A673 (cell line): ENCODE measurements at regions not wholly inside any gene's neighbourhood (a gene's known extent, or its start where the extent isn't known, plus 50 kb on each side); places are given as distances from the start of the nearest gene placed in this dataset.

Experiments used
- BruUV-seq: library from RNA; stranded (reverse); fragments of 400-500 nt; replicated peaks from 2 replicates; lab custom pipeline; 2021; lab: Mats Ljungman, UMichigan
- CTCF ChIA-PET: fragments of 300-600 bp; sonication (Branson Sonifier 250); formaldehyde crosslinking; loops from one replicate; lab custom pipeline; 2022; ENCODE audit warnings: antibody characterized with exemption; lab: Charles Lee
- POLR2A ChIA-PET: fragments of 300-600 bp; sonication (Branson Sonifier 250); formaldehyde crosslinking; loops from one replicate; lab custom pipeline; 2022; ENCODE audit warnings: antibody characterized with exemption; ENCODE audit not compliant: low non-redundant PET; lab: Charles Lee
- DNase-seq: peaks from one replicate; pipeline ENCODE4 v3.0.0-alpha.2; 2015; ENCODE audit warnings: low spot score
- H3K27ac ChIP-seq: fragments of 200-600 bp; sonication (generic); 2 replicates; pipeline ENCODE4 v1.5.1; 2016; ENCODE audit warnings: mixed run types, low read depth, mild to moderate bottlenecking, mixed read lengths, antibody characterized with exemption, low read length; ENCODE audit not compliant: poor library complexity, severe bottlenecking
- H3K27me3 ChIP-seq: fragments of 200-600 bp; sonication (generic); replicated peaks from 2 replicates; pipeline ENCODE4 v1.6.1; 2017; ENCODE audit warnings: mixed run types, low read depth, mild to moderate bottlenecking, mixed read lengths, antibody characterized with exemption, low read length; ENCODE audit not compliant: insufficient read depth, poor library complexity
- H3K36me3 ChIP-seq: fragments of 200-600 bp; sonication (generic); 2 replicates; pipeline ENCODE4 v1.6.1; 2016; ENCODE audit warnings: mixed run types, mild to moderate bottlenecking, mixed read lengths, antibody characterized with exemption, low read length; ENCODE audit not compliant: insufficient read depth, poor library complexity, severe bottlenecking
- H3K4me1 ChIP-seq: fragments of 200-600 bp; sonication (generic); 2 replicates; pipeline ENCODE4 v1.6.1; 2017; ENCODE audit warnings: mixed run types, mild to moderate bottlenecking, mixed read lengths, antibody characterized with exemption, low read length; ENCODE audit not compliant: insufficient read depth, poor library complexity, severe bottlenecking
- H3K4me3 ChIP-seq: fragments of 200-600 bp; sonication (generic); 2 replicates; pipeline ENCODE4 v1.5.1; 2016; ENCODE audit warnings: low read depth, mixed run types, mild to moderate bottlenecking, mixed read lengths, low read length; ENCODE audit not compliant: poor library complexity, severe bottlenecking
- H3K9me3 ChIP-seq: fragments of 200-600 bp; sonication (generic); 2 replicates; pipeline ENCODE4 v1.6.1; 2016; ENCODE audit warnings: mixed run types, low read depth, mild to moderate bottlenecking, mixed read lengths, antibody characterized with exemption, low read length; ENCODE audit not compliant: poor library complexity, severe bottlenecking
- EZH2 ChIP-seq: fragments of 200-600 bp; sonication (generic); IDR thresholded peaks from 2 replicates; pipeline ENCODE4 v1.6.1; 2017; ENCODE audit warnings: borderline replicate concordance, low read depth, mild to moderate bottlenecking, mixed read lengths, antibody characterized with exemption, low read length; ENCODE audit not compliant: poor library complexity, severe bottlenecking
- intact Hi-C: fragments of 100-400 bp; cut with micrococcal nuclease; formaldehyde crosslinking; loops from one replicate; pipeline ENCODE4 v1.10.0; 2022; ENCODE audit not compliant: unreplicated experiment
- TF ChIP-seq, protein P1 (sequence below): fragments of 300-800, 200-600 bp; sonication (generic); conservative IDR thresholded peaks from 2 replicates; pipeline ENCODE4 v1.5.1; 2017; ENCODE audit warnings: low read depth, mild to moderate bottlenecking, antibody characterized with exemption, low read length, moderate library complexity, mixed read lengths

DNA sequence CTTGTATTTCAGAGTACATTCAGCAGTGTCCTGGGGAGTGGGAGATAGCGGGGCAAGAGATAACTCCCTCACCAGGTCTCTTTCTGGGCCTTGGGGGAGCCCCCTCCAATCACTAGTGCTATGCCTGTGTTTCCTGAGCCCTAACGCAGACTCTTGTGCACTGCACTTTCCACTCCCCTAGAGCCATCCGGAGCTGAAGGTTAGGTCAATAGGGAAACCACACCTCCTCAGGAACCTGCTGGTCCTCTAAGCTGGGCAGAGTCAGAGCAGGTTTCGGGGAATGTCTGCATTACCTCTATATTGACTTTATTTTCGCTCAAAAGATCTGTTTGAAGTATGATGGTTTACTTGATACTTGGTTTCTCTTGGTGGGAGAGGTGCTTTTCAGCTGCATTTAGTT, 617.0 kb upstream of the ROBO1 start:
- ChIA-PET POLR2A (no interaction called here), CTCF (no interaction called here)
- Histone ChIP-seq H3K36me3 (no peaks in the 10 kb centered on the region), H3K4me3 (no peak overlapping the region), H3K27me3 (no peaks in the 10 kb centered on the region), H3K27ac (no peak overlapping the region), H3K9me3 (no peaks in the 10 kb centered on the region), H3K4me1 (no peaks in the 10 kb centered on the region)
- TF ChIP-seq EZH2 = no peak
- TF ChIP-seq, protein P1, sequence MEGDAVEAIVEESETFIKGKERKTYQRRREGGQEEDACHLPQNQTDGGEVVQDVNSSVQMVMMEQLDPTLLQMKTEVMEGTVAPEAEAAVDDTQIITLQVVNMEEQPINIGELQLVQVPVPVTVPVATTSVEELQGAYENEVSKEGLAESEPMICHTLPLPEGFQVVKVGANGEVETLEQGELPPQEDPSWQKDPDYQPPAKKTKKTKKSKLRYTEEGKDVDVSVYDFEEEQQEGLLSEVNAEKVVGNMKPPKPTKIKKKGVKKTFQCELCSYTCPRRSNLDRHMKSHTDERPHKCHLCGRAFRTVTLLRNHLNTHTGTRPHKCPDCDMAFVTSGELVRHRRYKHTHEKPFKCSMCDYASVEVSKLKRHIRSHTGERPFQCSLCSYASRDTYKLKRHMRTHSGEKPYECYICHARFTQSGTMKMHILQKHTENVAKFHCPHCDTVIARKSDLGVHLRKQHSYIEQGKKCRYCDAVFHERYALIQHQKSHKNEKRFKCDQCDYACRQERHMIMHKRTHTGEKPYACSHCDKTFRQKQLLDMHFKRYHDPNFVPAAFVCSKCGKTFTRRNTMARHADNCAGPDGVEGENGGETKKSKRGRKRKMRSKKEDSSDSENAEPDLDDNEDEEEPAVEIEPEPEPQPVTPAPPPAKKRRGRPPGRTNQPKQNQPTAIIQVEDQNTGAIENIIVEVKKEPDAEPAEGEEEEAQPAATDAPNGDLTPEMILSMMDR = no peak
- intact Hi-C loops = no loop called here
- BruUV-seq = no TSS peak
- DNase-seq = no peak

DNA sequence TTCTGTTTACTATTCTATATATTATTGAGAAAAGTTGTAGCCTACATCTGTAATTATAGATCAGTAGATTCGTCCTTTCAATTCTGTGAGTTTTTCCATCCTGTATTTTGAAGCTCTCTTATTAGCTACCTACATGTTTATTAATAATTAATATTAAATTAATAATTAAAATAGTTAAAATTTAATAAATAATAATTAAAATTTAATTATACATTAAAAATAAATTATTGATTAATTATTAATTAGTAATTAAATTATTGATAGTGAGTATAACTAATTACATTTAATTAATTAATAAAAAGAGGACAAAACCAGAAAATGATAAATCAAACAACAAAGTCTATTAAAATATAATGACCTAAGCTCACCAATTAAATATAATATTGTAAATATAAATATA, 606.6 kb upstream of the ROBO1 start:
- TF ChIP-seq EZH2 = no peak
- TF ChIP-seq, protein P1 = no peak
- intact Hi-C loops = no loop called here
- Histone ChIP-seq H3K27ac (no peak overlapping the region), H3K4me3 (no peak overlapping the region), H3K27me3 (no peaks in the 10 kb centered on the region), H3K4me1 (no peaks in the 10 kb centered on the region), H3K9me3 (no peaks in the 10 kb centered on the region), H3K36me3 (no peaks in the 10 kb centered on the region)
- ChIA-PET POLR2A (no interaction called here), CTCF (no interaction called here)
- DNase-seq = no peak
- BruUV-seq = no TSS peak

DNA sequence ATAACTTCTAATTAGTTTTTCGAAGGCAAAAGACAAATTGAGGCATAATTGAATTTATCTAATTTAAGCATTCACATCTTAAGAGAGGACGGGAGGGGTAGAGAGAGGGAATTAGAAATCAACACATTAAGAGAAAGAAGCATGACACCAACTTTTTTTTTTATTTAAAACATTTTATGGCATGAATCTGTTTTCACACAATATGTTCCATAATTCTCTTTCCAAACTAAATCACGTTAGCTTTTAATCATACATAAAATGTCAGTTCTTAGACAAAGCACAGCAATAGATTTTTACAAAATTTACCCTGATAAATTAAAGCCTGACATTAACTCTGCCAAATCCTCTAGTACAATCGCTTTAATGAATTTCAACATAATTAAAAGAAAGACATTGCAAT, 600.8 kb upstream of the ROBO1 start:
- no TSS peak for BruUV-seq
- H3K36me3 ChIP-seq = no peaks in the 10 kb centered on the region
- POLR2A ChIA-PET = no interaction called here
- TF ChIP-seq, protein P1 = no peak
- TF ChIP-seq EZH2 = no peak
- DNase-seq = no peak
- no peaks in the 10 kb centered on the region for H3K4me1 ChIP-seq
- intact Hi-C loops = no loop called here
- no peaks in the 10 kb centered on the region for H3K27me3 ChIP-seq
- H3K27ac ChIP-seq = no peak overlapping the region
- H3K9me3 ChIP-seq = no peaks in the 10 kb centered on the region
- H3K4me3 ChIP-seq = no peak overlapping the region
- CTCF ChIA-PET = no interaction called here
